ENCODE measurements at regions not wholly inside any gene's neighbourhood (a gene's known extent, or its start where the extent isn't known, plus 50 kb on each side); places are given as distances from the start of the nearest gene placed in this dataset.
"Not testable (repeated sequence)": the region's sequence is repeated elsewhere in the genome, so short reads cannot be mapped to it uniquely, and the experiment has no call there.

DNA sequence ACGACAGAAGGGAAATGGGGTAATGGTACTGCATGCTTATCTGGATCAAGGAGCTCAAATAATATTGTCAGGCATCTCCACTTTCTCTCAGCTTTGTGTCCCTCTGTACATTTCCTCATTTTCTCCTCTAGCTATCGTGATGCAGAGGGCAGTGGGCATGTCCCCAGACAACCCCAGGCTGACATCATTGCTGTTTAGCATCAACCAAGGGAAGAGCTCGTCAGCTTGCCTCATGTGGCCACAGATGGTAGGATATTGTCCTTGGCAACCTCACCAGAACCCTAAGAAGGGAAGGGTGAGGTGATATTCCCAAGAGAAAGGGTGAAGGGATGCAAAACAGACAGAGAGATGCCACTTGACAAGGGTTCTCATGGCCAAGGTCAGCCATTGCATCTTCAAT is 58.3 kb downstream of the MAFB start:
- H3K4me1 ChIP-seq, result no peaks in the 10 kb centered on the region
- DNase-seq (no peak), ATAC-seq (no peak)
- no peak overlapping the region for H3K4me3 ChIP-seq
- TF ChIP-seq POLR2A (IDR thresholded peaks at IDR 0.05), result no peak
- TF ChIP-seq, protein P1, sequence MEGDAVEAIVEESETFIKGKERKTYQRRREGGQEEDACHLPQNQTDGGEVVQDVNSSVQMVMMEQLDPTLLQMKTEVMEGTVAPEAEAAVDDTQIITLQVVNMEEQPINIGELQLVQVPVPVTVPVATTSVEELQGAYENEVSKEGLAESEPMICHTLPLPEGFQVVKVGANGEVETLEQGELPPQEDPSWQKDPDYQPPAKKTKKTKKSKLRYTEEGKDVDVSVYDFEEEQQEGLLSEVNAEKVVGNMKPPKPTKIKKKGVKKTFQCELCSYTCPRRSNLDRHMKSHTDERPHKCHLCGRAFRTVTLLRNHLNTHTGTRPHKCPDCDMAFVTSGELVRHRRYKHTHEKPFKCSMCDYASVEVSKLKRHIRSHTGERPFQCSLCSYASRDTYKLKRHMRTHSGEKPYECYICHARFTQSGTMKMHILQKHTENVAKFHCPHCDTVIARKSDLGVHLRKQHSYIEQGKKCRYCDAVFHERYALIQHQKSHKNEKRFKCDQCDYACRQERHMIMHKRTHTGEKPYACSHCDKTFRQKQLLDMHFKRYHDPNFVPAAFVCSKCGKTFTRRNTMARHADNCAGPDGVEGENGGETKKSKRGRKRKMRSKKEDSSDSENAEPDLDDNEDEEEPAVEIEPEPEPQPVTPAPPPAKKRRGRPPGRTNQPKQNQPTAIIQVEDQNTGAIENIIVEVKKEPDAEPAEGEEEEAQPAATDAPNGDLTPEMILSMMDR (IDR thresholded peaks at IDR 0.05), result no peak
- no peak overlapping the region for H3K27ac ChIP-seq
- no peaks in the 10 kb centered on the region for H3K36me3 ChIP-seq
- H3K9me3 ChIP-seq, result peaks cover 0 to 18% (median 0%) of the 10 kb centered on the region in 12 donors
- WGBS, 4 donors, result 69 to 77% (median 75%) methylated on average over 3 of the region's 3 CpGs
- intact Hi-C loops (cut with DNase I), result no loop called here
- H3K27me3 ChIP-seq, result peaks cover 0 to 12% (median 0%) of the 10 kb centered on the region in 9 donors

DNA sequence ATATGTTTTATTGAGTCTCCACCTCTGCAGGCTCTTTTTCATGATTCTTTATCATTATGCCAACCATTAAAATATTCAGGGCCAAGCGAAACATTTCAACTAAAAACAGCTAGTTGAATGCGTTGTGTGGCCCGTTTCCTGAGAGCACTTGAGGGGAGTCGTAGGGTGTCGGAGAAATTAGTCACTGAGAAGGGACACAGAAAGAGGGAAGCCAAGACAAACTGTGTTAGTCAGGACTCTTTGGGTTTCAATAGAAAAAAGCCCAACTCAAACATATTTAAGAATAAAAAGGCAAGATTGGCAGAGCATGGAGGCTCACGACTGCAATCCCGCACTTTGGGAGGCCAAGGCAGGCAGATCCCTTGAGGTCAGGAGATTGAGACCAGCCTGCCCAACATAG is 58.9 kb downstream of the MAFB start:
- ATAC-seq (no peak), DNase-seq (no peak)
- no peak overlapping the region for H3K27ac ChIP-seq
- peaks cover 0 to 12% (median 0%) of the 10 kb centered on the region in 9 donors for H3K27me3 ChIP-seq
- intact Hi-C loops (cut with DNase I), result no loop called here
- H3K36me3 ChIP-seq, result no peaks in the 10 kb centered on the region
- TF ChIP-seq, protein P1 (IDR thresholded peaks at IDR 0.05), result no peak
- 93 to 96% (median 94%) methylated on average over 7 of the region's 7 CpGs for WGBS, 4 donors
- H3K4me3 ChIP-seq, result no peak overlapping the region
- H3K9me3 ChIP-seq, result peaks cover 0 to 19% (median 0%) of the 10 kb centered on the region in 12 donors
- no peaks in the 10 kb centered on the region for H3K4me1 ChIP-seq

DNA sequence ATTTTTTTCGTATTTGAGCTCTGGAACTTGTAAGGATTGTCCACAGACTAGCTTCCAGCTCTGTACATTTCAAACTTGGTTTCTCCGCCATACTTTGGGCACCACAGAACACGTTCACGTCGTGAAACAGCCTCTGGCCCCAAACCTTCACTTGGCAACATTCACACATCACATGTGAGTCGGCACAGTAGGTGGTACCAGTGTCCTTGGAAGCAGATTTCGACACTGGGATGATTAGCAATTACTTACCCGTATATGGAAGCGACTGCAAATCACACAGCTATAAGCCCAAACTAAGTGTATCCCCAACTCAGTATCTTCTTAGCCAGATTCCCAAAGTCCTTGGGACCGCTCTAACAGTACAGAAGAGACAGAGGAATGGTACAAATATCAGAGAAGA is 60.2 kb downstream of the MAFB start:
- ATAC-seq, result no peak

DNA sequence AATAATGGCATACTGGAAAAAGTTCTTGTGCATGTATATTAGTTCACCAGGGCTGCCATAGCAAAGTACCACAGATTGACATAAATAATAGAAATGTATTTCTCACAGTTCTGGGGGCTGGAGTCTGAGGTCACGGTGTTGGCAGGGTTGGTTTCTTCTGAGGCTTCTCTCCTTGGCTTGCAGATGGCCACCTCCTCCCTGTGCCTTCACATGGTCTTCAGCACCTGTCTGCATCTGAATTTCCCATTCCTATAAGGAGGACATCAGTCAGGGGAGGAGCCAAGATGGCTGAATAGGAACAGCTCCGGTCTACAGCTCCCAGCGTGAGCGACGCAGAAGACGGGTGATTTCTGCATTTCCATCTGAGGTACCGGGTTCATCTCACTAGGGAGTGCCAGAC is 70.0 kb downstream of the MAFB start:
- H3K4me3 ChIP-seq; H3K9me3 ChIP-seq; DNase-seq; H3K36me3 ChIP-seq; ATAC-seq; intact Hi-C loops (cut with DNase I); H3K4me1 ChIP-seq; H3K27ac ChIP-seq: not testable (repeated sequence)
- WGBS, 4 donors, result 90 to 96% (median 93%) methylated on average over 6 to 7 of the region's 7 CpGs
- peaks cover 0 to 18% (median 0%) of the 10 kb centered on the region in 9 donors for H3K27me3 ChIP-seq

More for the DNA sequence above, 60.2 kb downstream of the MAFB start:
- H3K36me3 ChIP-seq, result no peaks in the 10 kb centered on the region
- H3K27ac ChIP-seq, result no peak overlapping the region
- DNase-seq, result no peak
- TF ChIP-seq POLR2A (IDR thresholded peaks at IDR 0.05), result no peak
- TF ChIP-seq, protein P1 (IDR thresholded peaks at IDR 0.05), result no peak
- H3K9me3 ChIP-seq, result peaks cover 0 to 19% (median 0%) of the 10 kb centered on the region in 12 donors
- no peak overlapping the region for H3K4me3 ChIP-seq
- intact Hi-C loops (cut with DNase I), result no loop called here
- peaks cover 0 to 12% (median 0%) of the 10 kb centered on the region in 9 donors for H3K27me3 ChIP-seq
- H3K4me1 ChIP-seq, result no peaks in the 10 kb centered on the region
- 55 to 78% (median 71%) methylated on average over 10 of the region's 10 CpGs for WGBS, 4 donors

DNA sequence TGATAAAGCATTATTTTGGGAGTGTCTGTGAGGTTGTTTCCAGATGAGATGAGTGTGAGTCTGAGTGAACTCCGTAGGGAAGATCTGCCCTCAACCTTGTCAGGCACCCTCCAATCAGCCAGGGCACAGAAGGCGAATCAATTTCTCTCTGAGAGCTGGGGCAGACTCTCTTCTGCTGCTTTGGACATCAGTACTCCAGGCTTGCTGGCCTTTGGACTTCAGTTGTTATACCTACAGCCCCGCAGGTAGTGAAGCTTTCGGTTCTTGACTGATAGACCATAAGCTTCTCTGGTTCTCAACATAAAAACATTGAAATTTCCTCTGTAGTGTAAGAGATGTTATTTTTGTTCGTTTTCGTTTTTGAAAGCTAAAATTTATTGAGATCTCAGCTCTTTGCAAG is 71.4 kb downstream of the MAFB start:
- intact Hi-C loops (cut with DNase I), result no loop called here
- no peaks in the 10 kb centered on the region for H3K36me3 ChIP-seq
- ATAC-seq (no peak), DNase-seq (no peak)
- no peak overlapping the region for H3K4me3 ChIP-seq
- H3K27ac ChIP-seq, result no peak overlapping the region
- H3K4me1 ChIP-seq, result no peaks in the 10 kb centered on the region
- H3K27me3 ChIP-seq, result peaks cover 0 to 21% (median 0%) of the 10 kb centered on the region in 9 donors
- TF ChIP-seq, protein P1 (IDR thresholded peaks at IDR 0.05), result no peak
- no peak for TF ChIP-seq POLR2A (IDR thresholded peaks at IDR 0.05)
- no peaks in the 10 kb centered on the region for H3K9me3 ChIP-seq
- 82 to 86% (median 84%) methylated on average over 6 of the region's 6 CpGs for WGBS, 4 donors
